GM06990 (cell line): ENCODE measurements at regions not wholly inside any gene's neighbourhood (a gene's known extent, or its start where the extent isn't known, plus 50 kb on each side); places are given as distances from the start of the nearest gene placed in this dataset.
A peak's percentile ranks its signal among the peaks of the same experiment; 100 is the strongest.

Experiments
- DNase-seq: peaks from one replicate; pipeline ENCODE4 v3.0.0-alpha.2; 2011; ENCODE audit not compliant: insufficient read length; ENCODE audit errors: extremely low read depth
- H3K27me3 ChIP-seq: replicated peaks from 2 replicates; pipeline ENCODE4 v1.6.0; 2011; ENCODE audit warnings: low read length; ENCODE audit not compliant: control insufficient read depth, insufficient read depth
- H3K36me3 ChIP-seq: 2 replicates; pipeline ENCODE4 v1.5.1; 2011; ENCODE audit warnings: low read length; ENCODE audit not compliant: control insufficient read depth, insufficient read depth
- H3K4me3 ChIP-seq: replicated peaks from 2 replicates; pipeline ENCODE4 v1.5.1; 2011; ENCODE audit warnings: low read depth, mild to moderate bottlenecking, control low read depth, low read length
- CTCF ChIP-seq: IDR thresholded peaks from 2 replicates; pipeline ENCODE4 v1.5.1; 2011; ENCODE audit warnings: low read length, control low read depth, mild to moderate bottlenecking, inconsistent platforms; ENCODE audit not compliant: insufficient read depth, poor library complexity, severe bottlenecking

- no peak for DNase-seq
- Histone ChIP-seq H3K4me3 (no peak overlapping the region), H3K36me3 (no peaks in the 10 kb centered on the region), H3K27me3 (no peaks in the 10 kb centered on the region)
- no peak for TF ChIP-seq CTCF
Observed at GRCh38 chr15:99503411-99503810, 62.4 kb upstream of the MEF2A start.

GRCh38 chr15:99504071-99504822 is 61.5 kb upstream of the MEF2A start:
- TF ChIP-seq CTCF = no peak
- peak; percentile 63 for DNase-seq
- no peaks in the 10 kb centered on the region for H3K27me3 ChIP-seq
- H3K4me3 ChIP-seq = no peak overlapping the region
- no peaks in the 10 kb centered on the region for H3K36me3 ChIP-seq

GRCh38 chr15:99504823-99505551 is 60.8 kb upstream of the MEF2A start:
- no peaks in the 10 kb centered on the region for H3K27me3 ChIP-seq
- DNase-seq = no peak
- TF ChIP-seq CTCF = peak; percentile 46
- H3K4me3 ChIP-seq = no peak overlapping the region
- H3K36me3 ChIP-seq = no peaks in the 10 kb centered on the region

GRCh38 chr15:99506399-99506798 is 59.4 kb upstream of the MEF2A start:
- no peak for TF ChIP-seq CTCF
- Histone ChIP-seq H3K36me3 (no peaks in the 10 kb centered on the region), H3K4me3 (no peak overlapping the region), H3K27me3 (no peaks in the 10 kb centered on the region)
- DNase-seq = no peak

- no peaks in the 10 kb centered on the region for H3K27me3 ChIP-seq
- H3K36me3 ChIP-seq = no peaks in the 10 kb centered on the region
- peak overlapping the region; percentile 15 for H3K4me3 ChIP-seq
- DNase-seq = no peak
- no peak for TF ChIP-seq CTCF
Observed at GRCh38 chr15:99507016-99507503, 58.7 kb upstream of the MEF2A start.
